Astrocyte of the spinal cord (primary cell): ENCODE measurements at regions not wholly inside any gene's neighbourhood (a gene's known extent, or its start where the extent isn't known, plus 50 kb on each side); places are given as distances from the start of the nearest gene placed in this dataset.

Experiments used
- DNase-seq: peaks from one replicate; pipeline ENCODE4 v3.0.0; 2011; ENCODE audit warnings: low read depth, low spot score
- H3K4me3 ChIP-seq: 2 replicates; pipeline ENCODE4 v1.5.1; 2011; ENCODE audit warnings: low read depth, mild to moderate bottlenecking, low read length, moderate library complexity
- CTCF ChIP-seq: IDR thresholded peaks from 2 replicates; pipeline ENCODE4 v1.5.1; 2012; ENCODE audit warnings: low read depth, mild to moderate bottlenecking, low read length, inconsistent platforms
- in situ Hi-C: cut with HindIII; loops from 2 replicates; pipeline ENCODE4 v1.10.0; 2017; ENCODE audit warnings: low sequenced_read_pairs

DNA sequence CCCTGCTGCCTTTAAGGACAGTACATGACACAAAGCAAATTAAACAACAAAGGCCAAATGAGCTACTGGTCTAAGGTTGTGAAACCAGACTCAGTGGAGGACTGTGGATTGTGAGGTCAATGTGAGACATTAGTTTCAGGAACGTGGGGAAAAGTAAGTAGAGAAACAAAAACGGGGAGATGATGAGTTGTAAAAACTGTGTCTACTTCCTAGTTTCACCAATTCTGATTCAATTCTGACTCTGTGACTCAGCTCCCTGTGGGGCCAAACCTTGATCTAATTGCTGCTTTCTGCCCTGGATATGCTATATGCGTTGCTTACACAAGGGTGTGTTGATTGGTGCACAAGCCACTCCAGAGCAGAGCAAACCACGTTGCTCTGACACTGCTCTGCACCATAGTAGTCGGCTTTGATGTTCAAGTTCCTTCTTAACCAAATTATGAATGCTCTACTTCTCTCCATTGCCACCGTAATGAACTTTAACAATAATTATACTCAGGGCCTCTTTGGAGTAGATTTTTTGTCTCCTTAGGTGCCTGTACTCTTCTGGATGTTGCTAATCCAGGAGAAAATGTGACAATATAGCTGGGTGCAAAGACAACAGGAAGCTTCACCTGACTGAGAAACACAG lies 1640.1 kb upstream of the CELF4 start:
- in situ Hi-C loops, result no loop called here
- no peak for DNase-seq
- TF ChIP-seq CTCF, result no peak
- no peak overlapping the region for H3K4me3 ChIP-seq

DNA sequence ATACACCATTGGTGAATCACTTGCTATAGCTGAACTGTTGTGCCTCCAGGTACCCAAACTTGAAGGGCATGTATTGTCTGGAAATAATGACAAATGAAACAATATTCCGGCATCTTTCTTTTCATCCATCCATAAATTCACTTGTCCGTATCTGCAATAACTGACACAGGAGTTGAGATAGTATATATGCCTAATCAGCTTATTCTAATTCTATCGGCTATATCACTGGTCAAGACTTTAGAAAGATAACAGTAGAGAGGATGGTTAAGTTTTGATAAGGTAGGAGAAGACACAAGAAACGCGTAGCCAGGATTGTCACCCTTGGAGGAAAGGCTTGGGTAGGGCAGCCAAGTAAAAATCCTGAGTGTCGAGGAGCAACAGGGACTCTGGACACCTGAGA lies 1634.6 kb upstream of the CELF4 start:
- in situ Hi-C loops, result no loop called here
- TF ChIP-seq CTCF, result no peak

DNA sequence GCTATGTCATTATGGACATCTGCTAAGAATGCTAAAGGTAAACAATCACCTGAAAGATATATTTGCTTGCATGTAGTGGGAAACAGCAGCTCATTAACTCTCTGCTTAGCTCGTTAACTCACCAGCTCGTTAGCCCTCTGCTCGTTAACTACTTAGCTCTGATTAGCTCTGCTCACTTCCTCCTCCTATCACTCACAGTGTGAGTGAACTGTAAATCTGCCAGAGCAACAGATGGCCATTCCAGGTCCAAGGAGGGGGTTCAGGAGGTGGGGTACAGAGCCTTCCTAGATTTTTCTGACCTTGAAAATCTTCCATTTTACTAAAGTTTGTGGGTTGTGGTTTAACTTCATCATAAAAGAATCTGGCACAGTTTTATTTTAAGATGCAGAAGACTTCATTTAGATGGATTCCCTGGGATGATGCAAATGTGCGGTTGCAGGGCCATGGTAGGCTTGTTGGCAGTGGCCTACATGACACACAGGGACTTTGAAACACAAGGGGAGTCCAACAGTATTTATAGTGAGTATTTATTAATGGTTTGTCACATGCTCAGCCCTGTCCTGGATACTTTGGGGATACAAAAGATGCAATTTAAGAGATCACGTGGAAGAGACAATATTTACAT lies 1633.7 kb upstream of the CELF4 start:
- peak; percentile 31 for DNase-seq
- H3K4me3 ChIP-seq, result no peak overlapping the region
- no peak for TF ChIP-seq CTCF
- in situ Hi-C loops, result no loop called here

More for the DNA sequence above, 1634.6 kb upstream of the CELF4 start:
- no peak overlapping the region for H3K4me3 ChIP-seq
- no peak for DNase-seq

- H3K4me3 ChIP-seq, result no peak overlapping the region
- DNase-seq, result peak; percentile 51
- no peak for TF ChIP-seq CTCF
- in situ Hi-C loops, result no loop called here
These were observed 1632.8 kb upstream of the CELF4 start for GRCh38 chr18:39198376-39198775.

DNA sequence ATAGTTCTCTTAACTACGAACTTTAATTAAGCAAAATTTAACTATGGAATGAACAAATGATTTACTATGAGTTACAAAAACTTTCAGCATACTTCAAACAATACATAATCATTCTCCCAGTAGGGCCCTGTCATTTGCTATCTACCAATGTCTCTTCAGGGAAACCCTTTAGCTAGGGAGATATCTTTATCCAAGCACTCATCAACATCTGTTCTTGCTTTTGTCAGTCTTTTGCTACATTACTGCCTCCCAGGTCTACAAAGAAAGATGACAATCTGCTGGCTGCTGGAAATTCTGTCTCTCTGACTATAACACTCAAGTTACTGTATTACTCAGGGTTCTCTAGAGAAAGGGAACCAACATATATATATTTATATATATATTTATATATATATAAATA lies 1626.3 kb upstream of the CELF4 start:
- H3K4me3 ChIP-seq, result no peak overlapping the region
- no peak for TF ChIP-seq CTCF
- in situ Hi-C loops, result no loop called here
- no peak for DNase-seq

GRCh38 chr18:39191058-39191457 lies 1625.5 kb upstream of the CELF4 start:
- TF ChIP-seq CTCF, result no peak
- H3K4me3 ChIP-seq, result no peak overlapping the region
- no peak for DNase-seq
- in situ Hi-C loops, result no loop called here
